ENCODE measurements at regions not wholly inside any gene's neighbourhood (a gene's known extent, or its start where the extent isn't known, plus 50 kb on each side); places are given as distances from the start of the nearest gene placed in this dataset.

- Mint-ChIP-seq H3K27me3 (ENCODE audit: low read depth) (no peaks in the 10 kb centered on the region), H3K27ac (no peak overlapping the region), H3K36me3 (ENCODE audit: low read depth) (no peaks in the 10 kb centered on the region), H3K4me1 (peaks cover 14% of the 10 kb centered on the region), H3K4me3 (no peak overlapping the region), H3K9me3 (peaks cover 11% of the 10 kb centered on the region)
- TF ChIP-seq CTCF (IDR thresholded peaks at IDR 0.05; ENCODE audit: unreplicated experiment in 3 of 3), result no peak
Observed at GRCh38 chr2:216571909-216572513, 61.2 kb upstream of the IGFBP2 start.

DNA sequence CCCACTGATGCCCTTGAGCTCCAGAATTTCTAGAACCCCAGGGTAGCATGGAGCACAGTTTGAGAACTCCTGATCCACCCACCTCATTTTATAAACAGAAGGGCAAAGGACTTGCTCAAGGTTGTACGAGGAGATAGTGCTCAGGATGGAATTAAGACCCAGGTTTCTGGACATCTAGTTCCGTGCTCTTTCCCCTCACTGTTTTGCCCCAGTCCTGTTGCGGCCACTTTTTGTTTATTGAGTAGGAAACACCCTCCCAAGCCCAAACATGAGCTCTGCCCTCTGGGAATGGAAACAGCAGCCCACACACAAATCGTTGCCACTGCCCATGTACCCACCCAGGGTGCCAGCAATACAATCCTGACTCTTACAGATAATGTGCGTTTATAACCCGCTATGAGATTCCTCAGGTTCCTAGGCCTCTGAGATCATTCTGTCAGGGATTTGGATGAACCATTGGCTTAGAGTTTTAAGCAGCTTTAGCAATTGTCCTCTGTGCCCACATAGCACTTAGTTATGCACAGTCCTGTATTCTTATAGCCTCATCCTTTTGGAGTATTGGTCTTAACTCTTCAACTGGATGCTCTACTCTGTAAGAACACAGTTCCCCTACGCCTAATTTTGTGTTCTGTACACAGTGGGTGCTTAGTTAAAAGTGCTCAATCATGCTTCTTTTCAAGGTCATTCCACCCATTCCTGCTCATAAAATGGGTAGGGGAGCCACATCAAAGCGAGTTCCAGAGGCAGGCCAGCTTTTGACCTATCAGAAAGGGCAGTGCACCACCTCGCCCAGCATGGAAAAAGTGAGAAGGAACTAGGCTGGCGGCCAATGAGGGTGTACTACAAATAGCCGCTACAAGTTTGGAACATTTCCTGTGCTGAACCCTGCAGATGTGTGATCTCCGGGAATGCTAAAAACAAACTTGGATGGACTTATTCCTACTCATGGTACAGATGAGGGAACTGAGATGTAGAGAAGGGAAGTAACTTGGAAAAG, 60.3 kb upstream of the IGFBP2 start:
- H3K4me1 Mint-ChIP-seq, result peaks cover 10% of the 10 kb centered on the region
- TF ChIP-seq CTCF (IDR thresholded peaks at IDR 0.05; ENCODE audit: unreplicated experiment in 3 of 3), result no peak
- no peak overlapping the region for H3K4me3 Mint-ChIP-seq
- no peak overlapping the region for H3K27ac Mint-ChIP-seq
- no peaks in the 10 kb centered on the region for H3K27me3 Mint-ChIP-seq (ENCODE audit: low read depth)
- H3K36me3 Mint-ChIP-seq (ENCODE audit: low read depth), result no peaks in the 10 kb centered on the region
- peaks cover 9% of the 10 kb centered on the region for H3K9me3 Mint-ChIP-seq

DNA sequence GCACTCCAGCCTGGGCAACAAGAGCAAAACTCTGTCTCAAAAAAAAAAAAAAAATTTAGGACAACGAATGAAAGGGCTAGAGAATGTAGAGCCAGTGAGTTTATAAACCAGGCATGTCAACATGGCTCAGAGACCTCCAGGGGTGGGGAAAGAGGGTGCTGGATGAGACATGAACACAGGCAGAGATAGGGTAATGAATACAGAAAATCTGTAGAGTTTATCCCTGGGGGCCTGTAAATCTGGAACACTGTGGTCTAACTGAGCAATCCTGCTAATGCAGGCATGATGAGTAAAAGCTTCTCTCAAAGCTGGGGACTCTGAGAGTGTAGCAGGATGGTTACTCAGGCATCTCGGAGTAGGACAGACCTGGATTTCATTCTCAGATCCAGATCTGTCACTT, 59.2 kb upstream of the IGFBP2 start:
- Mint-ChIP-seq H3K27ac (no peak overlapping the region), H3K9me3 (peaks cover 9% of the 10 kb centered on the region), H3K27me3 (ENCODE audit: low read depth) (no peaks in the 10 kb centered on the region), H3K4me3 (no peak overlapping the region), H3K4me1 (peaks cover 4% of the 10 kb centered on the region), H3K36me3 (ENCODE audit: low read depth) (no peaks in the 10 kb centered on the region)
- TF ChIP-seq CTCF (IDR thresholded peaks at IDR 0.05; ENCODE audit: unreplicated experiment in 3 of 3), result no peak

DNA sequence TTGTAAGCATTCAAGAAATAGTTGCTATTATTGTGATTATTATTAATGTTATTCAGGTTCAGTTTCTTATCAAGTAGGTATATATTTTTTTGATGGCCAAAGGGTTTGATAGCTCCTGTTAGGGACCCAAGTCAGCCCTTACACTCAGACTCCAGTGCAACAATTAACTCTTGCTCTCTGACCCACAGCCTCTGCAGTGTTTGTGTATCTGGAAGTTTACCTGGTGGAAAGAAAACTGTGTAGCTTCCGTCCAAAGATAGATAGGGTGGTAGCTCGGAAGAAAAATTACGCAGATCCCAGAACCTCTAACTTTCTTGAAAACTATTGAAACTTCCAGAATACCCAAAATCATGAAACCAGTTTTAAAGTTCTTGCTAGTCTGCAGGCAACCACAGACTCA, 58.6 kb upstream of the IGFBP2 start:
- H3K27ac Mint-ChIP-seq, result no peak overlapping the region
- no peak for TF ChIP-seq CTCF (IDR thresholded peaks at IDR 0.05; ENCODE audit: unreplicated experiment in 3 of 3)
- no peaks in the 10 kb centered on the region for H3K27me3 Mint-ChIP-seq (ENCODE audit: low read depth)
- H3K4me1 Mint-ChIP-seq, result no peaks in the 10 kb centered on the region
- H3K4me3 Mint-ChIP-seq, result no peak overlapping the region
- peaks cover 9% of the 10 kb centered on the region for H3K9me3 Mint-ChIP-seq
- H3K36me3 Mint-ChIP-seq (ENCODE audit: low read depth), result no peaks in the 10 kb centered on the region

- Mint-ChIP-seq H3K36me3 (ENCODE audit: low read depth) (no peaks in the 10 kb centered on the region), H3K4me1 (no peaks in the 10 kb centered on the region), H3K27ac (no peak overlapping the region), H3K9me3 (peaks cover 9% of the 10 kb centered on the region), H3K4me3 (no peak overlapping the region), H3K27me3 (ENCODE audit: low read depth) (peaks cover 2% of the 10 kb centered on the region)
- TF ChIP-seq CTCF (IDR thresholded peaks at IDR 0.05; ENCODE audit: unreplicated experiment in 3 of 3), result no peak
Observed at GRCh38 chr2:216575465-216575864, 57.8 kb upstream of the IGFBP2 start.
